ENCODE measurements at regions not wholly inside any gene's neighbourhood (a gene's known extent, or its start where the extent isn't known, plus 50 kb on each side); places are given as distances from the start of the nearest gene placed in this dataset.

DNA sequence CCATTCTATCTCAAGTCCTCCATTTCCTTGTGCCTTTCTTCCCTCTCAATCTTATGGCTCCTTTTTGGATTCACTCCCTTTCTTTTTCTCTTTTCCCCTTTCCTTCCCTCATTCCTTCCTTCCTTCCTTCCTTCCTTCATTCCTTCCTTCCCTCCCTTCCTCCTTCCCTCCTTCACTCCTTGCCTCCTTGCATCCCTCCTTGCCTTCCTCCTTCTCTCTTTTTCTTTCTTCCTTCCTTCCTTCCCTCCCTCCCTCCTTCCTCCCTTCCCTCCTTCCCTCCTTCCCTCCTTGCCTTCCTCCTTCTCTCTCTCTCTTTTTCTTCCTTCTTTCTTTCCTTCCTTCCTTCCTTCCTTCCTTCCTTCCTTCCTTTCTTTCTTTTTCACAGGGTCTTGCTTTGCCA is 120.1 kb downstream of the SAMD9 start:
- Histone ChIP-seq H3K36me3 (no peaks in the 10 kb centered on the region), H3K27ac (no peak overlapping the region), H3K4me1 (no peaks in the 10 kb centered on the region), H3K27me3 (no peaks in the 10 kb centered on the region), H3K4me3 (no peak overlapping the region), H3K9me3 (no peaks in the 10 kb centered on the region)
- DNase-seq, result no peak
- intact Hi-C loops (cut with DNase I; ENCODE audit: low total_unique reads), result no loop called here
- no peak for TF ChIP-seq POLR2A (IDR thresholded peaks at IDR 0.05)
- TF ChIP-seq POLR2AphosphoS5 (IDR thresholded peaks at IDR 0.05), result no peak
- TF ChIP-seq EP300 (IDR thresholded peaks at IDR 0.05), result no peak
- TF ChIP-seq, protein P1, sequence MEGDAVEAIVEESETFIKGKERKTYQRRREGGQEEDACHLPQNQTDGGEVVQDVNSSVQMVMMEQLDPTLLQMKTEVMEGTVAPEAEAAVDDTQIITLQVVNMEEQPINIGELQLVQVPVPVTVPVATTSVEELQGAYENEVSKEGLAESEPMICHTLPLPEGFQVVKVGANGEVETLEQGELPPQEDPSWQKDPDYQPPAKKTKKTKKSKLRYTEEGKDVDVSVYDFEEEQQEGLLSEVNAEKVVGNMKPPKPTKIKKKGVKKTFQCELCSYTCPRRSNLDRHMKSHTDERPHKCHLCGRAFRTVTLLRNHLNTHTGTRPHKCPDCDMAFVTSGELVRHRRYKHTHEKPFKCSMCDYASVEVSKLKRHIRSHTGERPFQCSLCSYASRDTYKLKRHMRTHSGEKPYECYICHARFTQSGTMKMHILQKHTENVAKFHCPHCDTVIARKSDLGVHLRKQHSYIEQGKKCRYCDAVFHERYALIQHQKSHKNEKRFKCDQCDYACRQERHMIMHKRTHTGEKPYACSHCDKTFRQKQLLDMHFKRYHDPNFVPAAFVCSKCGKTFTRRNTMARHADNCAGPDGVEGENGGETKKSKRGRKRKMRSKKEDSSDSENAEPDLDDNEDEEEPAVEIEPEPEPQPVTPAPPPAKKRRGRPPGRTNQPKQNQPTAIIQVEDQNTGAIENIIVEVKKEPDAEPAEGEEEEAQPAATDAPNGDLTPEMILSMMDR (IDR thresholded peaks at IDR 0.05), result no peak

DNA sequence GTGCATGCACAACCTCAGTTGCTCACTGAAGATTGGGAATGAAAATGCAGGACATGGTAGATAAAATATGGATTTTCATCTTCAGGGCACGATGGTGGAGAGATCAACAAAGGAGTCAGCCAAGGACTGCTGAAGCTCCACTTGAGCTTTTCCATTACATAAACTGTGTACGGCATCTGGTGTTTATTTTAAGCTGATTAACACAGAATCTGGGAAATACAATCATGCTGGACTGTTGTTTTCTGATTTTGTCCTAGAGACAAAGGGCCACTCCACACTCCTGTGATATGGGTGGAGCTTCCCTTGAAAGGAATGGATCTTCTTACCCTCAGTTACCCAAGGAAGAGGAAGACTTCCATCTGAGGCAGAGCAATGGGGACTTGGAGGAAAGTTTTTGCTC is 120.6 kb downstream of the SAMD9 start:
- no peaks in the 10 kb centered on the region for H3K36me3 ChIP-seq
- no peaks in the 10 kb centered on the region for H3K9me3 ChIP-seq
- 31 to 51% (median 49%) methylated on average over 2 of the region's 2 CpGs for WGBS, 5 donors
- no peaks in the 10 kb centered on the region for H3K27me3 ChIP-seq
- no peak for DNase-seq
- H3K27ac ChIP-seq, result no peak overlapping the region
- intact Hi-C loops (cut with DNase I; ENCODE audit: low total_unique reads), result no loop called here
- no peaks in the 10 kb centered on the region for H3K4me1 ChIP-seq
- TF ChIP-seq POLR2A (IDR thresholded peaks at IDR 0.05) (no peak), POLR2AphosphoS5 (IDR thresholded peaks at IDR 0.05) (no peak), EP300 (IDR thresholded peaks at IDR 0.05) (no peak)
- TF ChIP-seq, protein P1 (IDR thresholded peaks at IDR 0.05), result no peak
- H3K4me3 ChIP-seq, result no peak overlapping the region

DNA sequence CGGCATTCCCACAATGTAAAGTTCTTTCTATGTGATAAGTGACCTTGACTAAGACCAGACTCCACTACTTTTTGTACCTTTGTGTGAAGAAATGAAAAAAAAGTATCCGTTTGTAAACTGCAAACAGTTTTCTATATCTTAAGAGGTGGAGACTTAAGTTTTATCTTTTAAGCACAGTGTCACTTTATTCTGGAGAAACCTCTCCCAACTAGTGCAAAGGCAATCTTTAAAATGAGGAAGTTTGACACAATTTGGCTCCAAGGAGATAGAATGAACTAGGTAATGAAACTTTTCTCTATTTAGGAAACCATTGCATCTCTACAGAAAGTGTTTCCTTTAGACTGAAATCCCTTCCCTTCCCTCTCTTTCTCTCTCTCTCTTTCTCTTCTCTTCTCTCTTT is 122.9 kb downstream of the SAMD9 start:
- H3K4me1 ChIP-seq, result no peaks in the 10 kb centered on the region
- no peak for TF ChIP-seq EP300 (IDR thresholded peaks at IDR 0.05)
- TF ChIP-seq, protein P1 (IDR thresholded peaks at IDR 0.05), result no peak
- TF ChIP-seq POLR2AphosphoS5 (IDR thresholded peaks at IDR 0.05), result no peak
- no peak for TF ChIP-seq POLR2A (IDR thresholded peaks at IDR 0.05)
- no peaks in the 10 kb centered on the region for H3K36me3 ChIP-seq
- intact Hi-C loops (cut with DNase I; ENCODE audit: low total_unique reads), result no loop called here
- no peak for DNase-seq
- no peak overlapping the region for H3K4me3 ChIP-seq
- H3K27ac ChIP-seq, result no peak overlapping the region
- no peaks in the 10 kb centered on the region for H3K9me3 ChIP-seq
- H3K27me3 ChIP-seq, result no peaks in the 10 kb centered on the region
- WGBS, 5 donors, result 32 to 57% (median 44%) methylated on average over 2 of the region's 2 CpGs

DNA sequence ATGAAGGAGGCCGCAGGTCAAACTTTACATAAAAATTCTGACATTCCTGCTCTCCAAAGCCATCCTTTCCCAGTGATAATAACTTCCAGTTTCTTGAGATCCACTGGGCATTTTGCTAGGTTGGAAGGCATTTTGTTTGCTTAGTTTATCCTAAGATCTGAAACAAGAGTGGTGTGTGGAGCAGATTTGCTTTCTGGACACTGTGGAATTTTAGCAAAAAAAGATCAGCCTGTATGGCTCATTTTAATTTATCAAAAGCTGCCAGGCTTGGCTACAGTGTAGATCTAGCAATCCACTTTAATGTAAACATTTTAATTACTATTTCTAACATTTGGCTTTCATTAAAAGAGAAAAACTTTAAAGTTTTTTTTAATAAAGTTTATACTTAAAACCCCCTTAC is 124.8 kb downstream of the SAMD9 start:
- no peak for DNase-seq

More for the DNA sequence above, 124.8 kb downstream of the SAMD9 start:
- Histone ChIP-seq H3K4me1 (no peaks in the 10 kb centered on the region), H3K27me3 (no peaks in the 10 kb centered on the region), H3K27ac (no peak overlapping the region), H3K36me3 (no peaks in the 10 kb centered on the region), H3K4me3 (no peak overlapping the region), H3K9me3 (no peaks in the 10 kb centered on the region)
- intact Hi-C loops (cut with DNase I; ENCODE audit: low total_unique reads), result no loop called here
- WGBS, 5 donors, result 80 to 97% (median 84%) methylated on average over 1 of the region's 1 CpG
- no peak for TF ChIP-seq EP300 (IDR thresholded peaks at IDR 0.05)
- TF ChIP-seq, protein P1 (IDR thresholded peaks at IDR 0.05), result no peak

Data from stomach (tissue), 8 donors.